ENCODE measurements at regions not wholly inside any gene's neighbourhood (a gene's known extent, or its start where the extent isn't known, plus 50 kb on each side); places are given as distances from the start of the nearest gene placed in this dataset.

DNA sequence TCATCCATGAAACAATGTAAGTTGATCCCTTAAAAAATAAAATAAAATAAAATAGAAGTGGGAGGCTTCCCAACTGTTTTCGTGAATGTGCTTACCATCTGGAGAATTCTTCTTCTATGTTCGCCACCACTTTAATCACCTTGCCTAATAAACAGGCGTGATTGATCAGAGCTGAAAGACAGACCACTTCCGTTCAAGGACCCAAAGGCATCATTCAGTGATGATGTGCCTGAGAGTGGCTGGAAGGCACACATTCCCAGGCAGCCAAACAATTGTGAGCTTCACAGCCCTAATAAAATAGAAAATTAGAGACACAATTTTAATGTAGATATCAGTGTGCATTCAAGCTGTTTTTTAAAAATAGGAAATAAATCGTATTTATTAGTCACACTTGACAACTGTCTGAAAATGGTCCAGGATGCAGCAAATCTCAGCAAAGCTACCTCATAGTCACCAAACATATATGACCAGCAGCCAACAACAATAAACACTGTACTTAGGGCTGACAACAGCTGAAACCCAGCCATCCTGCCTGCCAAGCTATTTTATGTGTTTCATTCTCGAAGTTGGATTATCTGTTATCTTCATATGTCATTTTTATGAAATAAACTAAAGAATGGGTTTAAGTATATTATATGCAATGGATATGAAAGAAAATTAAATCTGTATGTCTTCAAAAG is 163.2 kb upstream of the FAM9B start:
- Histone ChIP-seq H3K27me3 (replicated peaks in 1 of 4; ENCODE audit: control insufficient read depth in 3 of 4, extremely low read depth in 1 of 4, insufficient read depth in 3 of 4, low read length in 3 of 4) (no peaks in the 10 kb centered on the region), H2AFZ (ENCODE audit: low read length) (no peak overlapping the region), H3K27ac (ENCODE audit: low read depth, low read length) (no peak overlapping the region), H2AK5ac (ENCODE audit: low read depth, low read length) (no peak overlapping the region), H3K23me2 (ENCODE audit: low read depth, low read length) (no peaks in the 10 kb centered on the region), H3K4ac (replicated peaks; ENCODE audit: insufficient read length, low read depth, low read length) (no peak overlapping the region), H4K5ac (ENCODE audit: insufficient read length, low read depth, low read length) (no peak overlapping the region), H2BK5ac (ENCODE audit: low read depth, low read length) (no peak overlapping the region), H3K79me1 (ENCODE audit: low read depth, low read length) (no peaks in the 10 kb centered on the region), H3K36me3 (ENCODE audit: control insufficient read depth in 2 of 4, insufficient read depth in 4 of 4, low read length in 3 of 4) (no peaks in the 10 kb centered on the region), H3K18ac (ENCODE audit: extremely low read depth, low read length) (no peak overlapping the region), H3K23ac (ENCODE audit: insufficient read length) (no peak overlapping the region), H3K79me2 (ENCODE audit: control insufficient read depth in 1 of 2, insufficient read depth in 2 of 2, low read length in 2 of 2) (no peaks in the 10 kb centered on the region), H4K91ac (replicated peaks; ENCODE audit: insufficient read length, low read length) (no peak overlapping the region), H4K8ac (ENCODE audit: extremely low read depth, insufficient read depth, low read length) (no peak overlapping the region), H3K9ac (replicated peaks in 1 of 4; ENCODE audit: extremely low read depth in 1 of 4, low read depth in 3 of 4, low read length in 3 of 4) (no peak overlapping the region), H3K56ac (replicated peaks; ENCODE audit: insufficient read length, low read depth, low read length) (no peak overlapping the region), H4K20me1 (replicated peaks in 1 of 2; ENCODE audit: control insufficient read depth in 1 of 2, insufficient read depth in 2 of 2, low read length in 2 of 2) (no peaks in the 10 kb centered on the region), H3K4me2 (ENCODE audit: insufficient read depth in 1 of 2, low read depth in 2 of 2, low read length in 2 of 2) (no peak overlapping the region), H2BK15ac (ENCODE audit: low read length) (no peak overlapping the region), H3K4me1 (replicated peaks in 1 of 4; ENCODE audit: control insufficient read depth in 3 of 4, insufficient read depth in 4 of 4, low read length in 3 of 4) (no peaks in the 10 kb centered on the region), H3K4me3 (ENCODE audit: extremely low read depth in 1 of 4, insufficient read depth in 2 of 4, low read depth in 3 of 4, low read length in 4 of 4) (no peak overlapping the region), H2BK12ac (ENCODE audit: low read depth, low read length) (no peak overlapping the region), H3K9me3 (ENCODE audit: insufficient read depth in 2 of 2, low read depth in 1 of 2, low read length in 1 of 2) (no peaks in the 10 kb centered on the region), H2BK20ac (ENCODE audit: low read length) (no peak overlapping the region), H3K14ac (ENCODE audit: insufficient read length) (no peak overlapping the region), H2BK120ac (replicated peaks; ENCODE audit: low read depth, low read length) (no peak overlapping the region)
- POLR2A ChIA-PET (ENCODE audit: partially characterized antibody) = no interaction called here
- CTCF ChIA-PET (ENCODE audit: partially characterized antibody) = interaction anchor here (2.2 kb wide), 1 partner anchor 17 kb away, joined by 6 read pairs; no protein-coding TSS in a partner anchor
- 88% methylated on average over 6 of the region's 6 CpGs; no CpG with 5 or more reads in 1 of the 2 experiments for WGBS, 2 experiments (ENCODE audit: extremely low coverage in 1 of 2, insufficient coverage in 1 of 2, insufficient read length in 1 of 2, insufficient replicate concordance in 2 of 2, low coverage in 1 of 2, low lambda C conversion rate in 2 of 2, missing lambda C conversion rate in 1 of 2)
- no peak for FAIRE-seq
- no peak for DNase-seq (ENCODE audit: low read depth in 1 of 2, low spot score in 2 of 2)
- TF ChIP-seq SIX5 (IDR thresholded peaks at IDR 0.05; ENCODE audit: low read depth, low read length) (no peak), SIRT6 (IDR thresholded peaks at IDR 0.05; ENCODE audit: low read length) (no peak), SAP30 (IDR thresholded peaks at IDR 0.05; ENCODE audit: insufficient read depth, insufficient replicate concordance, low read length) (no peak), SP2 (IDR thresholded peaks at IDR 0.05; ENCODE audit: low read length) (no peak), NANOG (IDR thresholded peaks at IDR 0.05; ENCODE audit: insufficient read depth, low read depth, low read length, poor library complexity, severe bottlenecking) (no peak), HDAC6 (IDR thresholded peaks at IDR 0.05; ENCODE audit: low read depth, low read length) (no peak), RFX5 (IDR thresholded peaks at IDR 0.05; ENCODE audit: borderline replicate concordance, low read depth, low read length) (no peak), CBX8 (IDR thresholded peaks at IDR 0.05; ENCODE audit: borderline replicate concordance, low read depth, low read length) (no peak), SRF (IDR thresholded peaks at IDR 0.05; ENCODE audit: low read depth, low read length) (no peak), CEBPB (IDR thresholded peaks at IDR 0.05; ENCODE audit: low read depth, low read length) (no peak), RAD21 (IDR thresholded peaks at IDR 0.05 in 1 of 2, conservative IDR thresholded peaks at IDR 0.05 in 1 of 2; ENCODE audit: low read depth in 2 of 2, low read length in 2 of 2) (no peak), FOSL1 (IDR thresholded peaks at IDR 0.05; ENCODE audit: insufficient read depth, low read depth, low read length) (no peak)
- TF ChIP-seq, protein P1, sequence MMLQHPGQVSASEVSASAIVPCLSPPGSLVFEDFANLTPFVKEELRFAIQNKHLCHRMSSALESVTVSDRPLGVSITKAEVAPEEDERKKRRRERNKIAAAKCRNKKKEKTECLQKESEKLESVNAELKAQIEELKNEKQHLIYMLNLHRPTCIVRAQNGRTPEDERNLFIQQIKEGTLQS (IDR thresholded peaks at IDR 0.05; ENCODE audit: insufficient read depth, low read depth, low read length) = no peak
